GM23338 (cell line): ENCODE measurements at regions not wholly inside any gene's neighbourhood (a gene's known extent, or its start where the extent isn't known, plus 50 kb on each side); places are given as distances from the start of the nearest gene placed in this dataset.
A peak's percentile ranks its signal among the peaks of the same experiment; 100 is the strongest.

Experiments
- ATAC-seq: fragments of 200-7000 bp; cut with Tn5 transposase; 3 replicates; pipeline ENCODE4 v1.9.1; 2020
- DNase-seq: peaks from one replicate; pipeline ENCODE4 v3.0.0-alpha.2; 2015; ENCODE audit warnings: low spot score
- H2AFZ ChIP-seq: fragments of 200-600 bp; sonication (generic); 2 replicates; pipeline ENCODE4 v1.8.0; 2016; ENCODE audit warnings: antibody characterized with exemption, mild to moderate bottlenecking, moderate library complexity
- H3F3A ChIP-seq: fragments of 200-600 bp; sonication (generic); replicated peaks from 2 replicates; pipeline ENCODE4 v1.8.0; 2017; ENCODE audit warnings: antibody characterized with exemption, mixed run types, low read depth
- H3K27ac ChIP-seq: fragments of 200-600 bp; sonication (generic); 2 replicates; pipeline ENCODE4 v1.6.1; 2016; ENCODE audit warnings: low read depth
- H3K27me3 ChIP-seq: fragments of 200-600 bp; sonication (generic); 2 replicates; pipeline ENCODE4 v1.8.0; 2016; ENCODE audit warnings: mild to moderate bottlenecking, mixed run types, moderate library complexity; ENCODE audit not compliant: insufficient read depth
- H3K36me3 ChIP-seq: fragments of 200-600 bp; sonication (generic); 2 replicates; pipeline ENCODE4 v1.8.0; 2016; ENCODE audit warnings: mild to moderate bottlenecking; ENCODE audit not compliant: insufficient read depth
- H3K4me1 ChIP-seq: fragments of 200-600 bp; sonication (generic); 2 replicates; pipeline ENCODE4 v1.8.0; 2016; ENCODE audit warnings: mild to moderate bottlenecking, moderate library complexity; ENCODE audit not compliant: insufficient read depth
- H3K4me2 ChIP-seq: fragments of 200-600 bp; sonication (generic); 2 replicates; pipeline ENCODE4 v1.7.1; 2017; ENCODE audit warnings: mixed run types
- H3K4me3 ChIP-seq: fragments of 200-600 bp; sonication (generic); 2 replicates; pipeline ENCODE4 v1.6.1; 2016; ENCODE audit warnings: mixed run types
- H3K79me2 ChIP-seq: fragments of 200-600 bp; sonication (generic); replicated peaks from 2 replicates; pipeline ENCODE4 v1.8.0; 2017; ENCODE audit warnings: mild to moderate bottlenecking; ENCODE audit not compliant: insufficient read depth
- H3K9me2 ChIP-seq: fragments of 200-600 bp; sonication (generic); 2 replicates; pipeline ENCODE4 v1.8.0; 2017; ENCODE audit not compliant: insufficient read depth
- H4K20me1 ChIP-seq: fragments of 200-600 bp; sonication (generic); replicated peaks from 2 replicates; pipeline ENCODE4 v1.8.0; 2017; ENCODE audit warnings: mild to moderate bottlenecking; ENCODE audit not compliant: insufficient read depth
- H3K27ac Mint-ChIP-seq: 2 replicates; pipeline ENCODE4 v1.8.0; 2020; ENCODE audit warnings: inconsistent platforms, mild to moderate bottlenecking, moderate library complexity, mixed read lengths
- H3K27me3 Mint-ChIP-seq: 3 replicates; pipeline ENCODE4 v1.8.0; 2022; ENCODE audit warnings: low read depth, mild to moderate bottlenecking, moderate library complexity, mixed read lengths, inconsistent platforms; ENCODE audit not compliant: insufficient read depth, poor library complexity
- H3K36me3 Mint-ChIP-seq: 3 replicates; pipeline ENCODE4 v1.8.0; 2021; ENCODE audit warnings: low read depth, mild to moderate bottlenecking, inconsistent platforms, moderate library complexity, mixed read lengths
- H3K4me1 Mint-ChIP-seq: 3 replicates; pipeline ENCODE4 v1.8.0; 2020; ENCODE audit warnings: mild to moderate bottlenecking, inconsistent platforms, mixed read lengths
- H3K4me3 Mint-ChIP-seq: 3 replicates; pipeline ENCODE4 v1.8.0; 2021; ENCODE audit warnings: moderate library complexity, mild to moderate bottlenecking, inconsistent platforms, mixed read lengths
- H3K9me3 Mint-ChIP-seq: 3 replicates; pipeline ENCODE4 v1.8.0; 2020; ENCODE audit warnings: moderate library complexity, mild to moderate bottlenecking, inconsistent platforms, mixed read lengths
- CTCF ChIP-seq, 2 experiments: fragments of 200-600 bp in 1 of 2; sonication (generic) in 1 of 2; conservative IDR thresholded peaks; 2 replicates each; pipeline versions ENCODE4 v1.5.1 to v1.6.1; 2016 to 2017; ENCODE audit warnings: antibody characterized with exemption in 2 of 2, low read depth in 2 of 2, mild to moderate bottlenecking in 2 of 2, moderate library complexity in 1 of 2
- ETS1 ChIP-seq: IDR thresholded peaks from 2 replicates; pipeline ENCODE4 v1.6.1; 2016; ENCODE audit warnings: antibody characterized with exemption
- JUNB ChIP-seq: IDR thresholded peaks from one replicate; pipeline ENCODE4 v1.6.1; 2016; ENCODE audit warnings: antibody characterized with exemption; ENCODE audit not compliant: unreplicated experiment
- ZNF331 ChIP-seq: fragments of 250-450 bp; sonication (Bioruptor Pico); IDR thresholded peaks from 2 replicates; pipeline ENCODE4 v1.5.0; 2020; ENCODE audit warnings: low read depth, mild to moderate bottlenecking, moderate library complexity
- ZNF462 ChIP-seq: fragments of 250-450 bp; sonication (Bioruptor Pico); IDR thresholded peaks from 2 replicates; pipeline ENCODE4 v1.5.0; 2020; ENCODE audit warnings: mild to moderate bottlenecking, moderate library complexity

GRCh38 chr6:169019727-169020491 lies 233.7 kb downstream of the THBS2 start:
- H4K20me1 ChIP-seq = no peaks in the 10 kb centered on the region
- H3K36me3 ChIP-seq = no peaks in the 10 kb centered on the region; the same call in 1 of the 2 replicates
- peaks cover 7% of the 10 kb centered on the region for H3K4me1 ChIP-seq
- peaks cover 18% of the 10 kb centered on the region; the same call in 1 of the 2 replicates for H3K9me2 ChIP-seq
- no peak overlapping the region for H3K27ac ChIP-seq
- Mint-ChIP-seq H3K27ac (no peak overlapping the region), H3K27me3 (peaks cover 7% of the 10 kb centered on the region), H3K4me3 (no peak overlapping the region), H3K36me3 (peaks cover 32% of the 10 kb centered on the region), H3K4me1 (peaks cover 7% of the 10 kb centered on the region; the same call in 2 of the 3 replicates), H3K9me3 (peaks cover 54% of the 10 kb centered on the region)
- H3F3A ChIP-seq = no peaks in the 10 kb centered on the region
- no peak overlapping the region for H3K4me2 ChIP-seq
- no peak for TF ChIP-seq ETS1
- TF ChIP-seq CTCF (conservative IDR thresholded peaks at IDR 0.05; ENCODE audit: low read depth in 2 of 2) = peak; percentile 41 to 67
- DNase-seq = peak; percentile 36
- ATAC-seq = peak; percentile 86
- H2AFZ ChIP-seq = no peak overlapping the region
- H3K27me3 ChIP-seq = no peaks in the 10 kb centered on the region
- H3K79me2 ChIP-seq = no peaks in the 10 kb centered on the region
- no peak overlapping the region for H3K4me3 ChIP-seq

GRCh38 chr6:169019111-169019510 lies 234.5 kb downstream of the THBS2 start:
- H3K36me3 ChIP-seq = no peaks in the 10 kb centered on the region; the same call in 1 of the 2 replicates
- DNase-seq = no peak
- no peak overlapping the region for H3K4me3 Mint-ChIP-seq
- no peak for ATAC-seq
- H3K4me3 ChIP-seq = no peak overlapping the region
- peaks cover 54% of the 10 kb centered on the region for H3K9me3 Mint-ChIP-seq
- H3K27me3 ChIP-seq = no peaks in the 10 kb centered on the region
- no peak overlapping the region for H3K27ac Mint-ChIP-seq
- H3K4me2 ChIP-seq = no peak overlapping the region
- H3K27ac ChIP-seq = no peak overlapping the region
- H3K27me3 Mint-ChIP-seq = peaks cover 10% of the 10 kb centered on the region
- peaks cover 12% of the 10 kb centered on the region for H3K4me1 ChIP-seq
- peaks cover 18% of the 10 kb centered on the region; the same call in 1 of the 2 replicates for H3K9me2 ChIP-seq
- no peaks in the 10 kb centered on the region for H4K20me1 ChIP-seq
- peaks cover 32% of the 10 kb centered on the region for H3K36me3 Mint-ChIP-seq
- no peak overlapping the region for H2AFZ ChIP-seq
- no peaks in the 10 kb centered on the region for H3K79me2 ChIP-seq
- TF ChIP-seq JUNB (no peak), ETS1 (no peak), ZNF462 (no peak), CTCF (conservative IDR thresholded peaks at IDR 0.05; ENCODE audit: low read depth in 2 of 2) (no peak), ZNF331 (CRISPR knock-in tag) (no peak)
- peaks cover 12% of the 10 kb centered on the region; the same call in 2 of the 3 replicates for H3K4me1 Mint-ChIP-seq
- no peaks in the 10 kb centered on the region for H3F3A ChIP-seq
